ENCODE measurements at regions not wholly inside any gene's neighbourhood (a gene's known extent, or its start where the extent isn't known, plus 50 kb on each side); places are given as distances from the start of the nearest gene placed in this dataset.
"Not testable (repeated sequence)": the region's sequence is repeated elsewhere in the genome, so short reads cannot be mapped to it uniquely, and the experiment has no call there.

DNA sequence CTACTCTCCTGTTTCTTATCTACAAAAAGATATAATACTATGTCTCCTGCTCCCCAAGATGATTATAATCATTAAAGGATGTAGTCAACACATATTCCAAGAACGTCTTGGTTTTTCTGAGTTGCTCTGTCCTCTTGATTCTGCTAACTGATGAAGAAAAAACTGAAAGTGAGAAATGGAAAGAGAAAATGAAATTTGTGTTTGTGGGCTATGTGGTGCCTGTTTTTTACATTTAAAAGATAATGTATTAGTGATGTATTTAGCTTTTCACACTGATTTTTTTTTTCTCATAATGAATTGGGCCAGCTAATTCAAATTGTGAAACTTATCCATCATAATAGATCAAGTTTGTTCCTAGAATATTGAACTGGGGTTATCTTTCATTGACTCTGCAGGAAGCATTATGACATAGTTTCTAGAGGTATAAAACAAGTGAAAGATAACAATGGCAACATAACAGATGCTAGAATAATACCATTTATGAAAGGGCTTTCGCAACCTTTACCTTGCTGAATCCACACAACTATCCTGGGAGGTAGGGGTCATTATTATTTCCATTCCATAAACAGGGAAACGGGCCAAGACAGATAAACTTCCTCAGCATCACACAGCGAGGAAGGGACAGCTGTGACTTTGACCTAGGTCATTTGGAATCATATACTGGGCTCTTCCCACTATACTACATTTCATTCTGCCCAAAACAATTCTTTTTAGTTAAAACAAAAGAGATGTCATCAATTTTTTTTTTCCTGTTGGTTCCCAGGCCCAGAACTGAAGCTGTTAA is 336.7 kb downstream of the GJA1 start:
- no peak for FAIRE-seq

- FAIRE-seq = no peak
These were observed 340.6 kb downstream of the GJA1 start for GRCh38 chr6:121776054-121776453.

- FAIRE-seq = no peak
These were observed 345.2 kb downstream of the GJA1 start for GRCh38 chr6:121780325-121781321.

GRCh38 chr6:121791396-121792315 is 356.2 kb downstream of the GJA1 start:
- FAIRE-seq = no peak

GRCh38 chr6:121794630-121795029 is 359.2 kb downstream of the GJA1 start:
- no peak for FAIRE-seq

DNA sequence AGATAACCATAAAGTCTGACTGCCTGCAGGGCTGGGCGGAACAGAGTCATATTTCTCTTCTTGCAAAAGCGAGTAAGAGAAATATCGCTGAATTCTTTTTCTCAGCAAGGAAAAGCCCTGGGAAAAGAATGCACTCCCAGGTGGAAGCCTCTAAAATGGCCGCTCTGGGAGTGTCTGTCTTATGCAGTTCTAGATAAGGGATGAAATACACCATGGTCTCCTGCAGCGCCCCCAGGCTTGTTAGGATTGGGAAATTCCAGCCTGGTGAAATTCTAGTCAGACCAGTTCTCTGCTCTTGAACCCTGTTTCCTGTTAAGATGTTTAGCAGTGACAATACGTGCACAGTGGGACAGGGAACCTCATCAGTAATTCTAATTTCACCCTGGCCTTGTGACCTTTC is 362.2 kb downstream of the GJA1 start:
- not testable (repeated sequence) for FAIRE-seq

GRCh38 chr6:121798126-121798525 is 362.7 kb downstream of the GJA1 start:
- not testable (repeated sequence) for FAIRE-seq

- FAIRE-seq = no peak
These were observed 364.1 kb downstream of the GJA1 start for GRCh38 chr6:121799574-121799973.

GRCh38 chr6:121800047-121800446 is 364.6 kb downstream of the GJA1 start:
- no peak for FAIRE-seq

- FAIRE-seq = no peak
These were observed 370.7 kb downstream of the GJA1 start for GRCh38 chr6:121806116-121806515.

DNA sequence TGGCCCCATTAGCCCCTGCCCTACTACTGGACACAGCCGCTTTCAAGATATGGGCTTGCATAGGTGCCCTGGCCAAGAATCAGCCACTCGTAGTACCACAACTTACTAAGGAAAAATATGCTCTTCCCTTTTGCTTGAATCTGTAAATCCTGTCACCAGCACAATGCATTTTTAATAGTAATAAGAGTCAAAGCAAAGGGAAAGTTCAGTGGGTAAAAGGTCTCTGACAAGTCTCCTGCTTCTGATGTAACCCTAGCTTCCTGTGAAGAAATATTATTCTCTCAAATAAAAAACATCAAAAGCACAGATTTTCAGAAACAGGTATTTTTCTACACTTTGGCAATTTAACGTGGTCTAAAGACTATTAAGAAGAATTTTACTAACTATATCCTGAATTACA is 373.8 kb downstream of the GJA1 start:
- FAIRE-seq = no peak

DNA sequence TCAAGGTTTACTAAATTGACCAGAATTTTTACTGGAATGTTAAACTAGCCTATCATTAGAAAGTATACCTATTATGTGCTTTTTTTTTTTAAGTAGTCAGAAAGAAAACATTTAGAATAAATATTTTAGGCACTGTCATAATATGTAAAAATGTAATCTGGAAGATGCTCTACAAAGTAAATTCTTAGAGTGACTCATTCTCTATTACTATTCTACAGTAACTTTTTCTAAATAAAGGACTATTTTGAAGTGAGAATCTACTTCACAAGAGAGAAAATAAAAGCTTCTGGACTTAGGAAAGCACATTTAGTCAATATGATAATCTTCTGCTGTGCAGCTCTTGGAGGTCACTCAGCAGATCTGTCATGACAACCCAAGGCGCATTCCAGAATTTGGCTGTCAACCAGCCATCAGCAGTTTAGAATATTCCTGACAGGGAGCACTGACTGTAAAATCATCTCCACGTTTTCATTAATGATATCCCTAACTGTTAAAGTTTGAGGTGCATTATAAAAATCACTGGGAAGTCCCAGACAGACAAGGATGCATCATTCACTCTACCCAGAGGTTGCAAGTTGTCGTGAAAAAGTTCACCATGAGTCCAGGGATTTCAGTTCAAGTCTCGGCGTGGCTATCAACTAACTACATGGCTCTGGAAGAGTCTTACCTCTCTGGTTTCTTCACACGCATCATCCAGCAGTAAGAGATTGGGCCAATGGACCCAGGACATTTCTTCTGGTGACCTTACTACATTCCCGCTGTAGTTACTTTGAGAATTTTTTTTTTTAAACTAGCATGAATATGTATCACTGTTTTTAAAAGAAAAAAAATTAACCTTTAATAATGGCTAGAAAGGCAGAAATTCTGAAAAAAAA is 374.9 kb downstream of the GJA1 start:
- FAIRE-seq = no peak

DNA sequence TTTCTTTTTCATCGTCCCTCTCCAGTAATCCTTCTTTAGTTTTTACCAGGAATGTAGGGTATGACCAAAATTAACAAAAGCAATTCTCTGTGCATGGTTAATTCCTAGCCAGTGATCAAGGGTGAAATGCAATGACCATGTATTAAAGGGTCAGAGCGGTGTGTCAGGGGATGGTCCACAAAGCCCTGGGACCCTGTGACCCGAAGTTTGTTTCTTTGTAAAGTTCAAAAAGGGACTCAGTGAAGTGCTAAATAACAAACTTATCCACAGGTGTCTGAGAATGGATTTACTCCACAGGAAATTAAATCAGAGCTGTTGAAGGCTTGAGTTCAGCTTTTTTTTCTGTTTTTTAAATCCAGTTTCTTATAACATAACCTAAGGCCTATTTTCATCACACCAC is 375.7 kb downstream of the GJA1 start:
- FAIRE-seq = no peak

DNA sequence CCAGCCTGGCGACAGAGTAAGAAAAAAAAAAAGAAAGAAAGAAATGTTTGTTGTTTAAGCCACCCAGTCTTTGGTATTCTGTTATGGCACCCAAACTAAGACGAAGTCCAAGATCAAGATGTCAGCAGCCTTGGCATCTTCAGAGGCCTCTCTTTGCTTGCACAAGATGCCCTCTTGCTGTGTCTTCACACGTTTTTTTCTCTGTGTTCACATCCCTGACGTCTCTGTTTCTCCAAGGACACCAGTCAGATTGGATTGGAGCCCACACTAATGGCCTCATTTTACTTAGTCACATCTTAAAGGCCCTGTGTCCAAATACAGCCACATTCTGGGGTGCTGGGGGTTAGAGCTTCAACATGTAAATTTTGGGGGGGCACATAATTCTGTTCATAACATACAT is 380.9 kb downstream of the GJA1 start:
- no peak for FAIRE-seq

DNA sequence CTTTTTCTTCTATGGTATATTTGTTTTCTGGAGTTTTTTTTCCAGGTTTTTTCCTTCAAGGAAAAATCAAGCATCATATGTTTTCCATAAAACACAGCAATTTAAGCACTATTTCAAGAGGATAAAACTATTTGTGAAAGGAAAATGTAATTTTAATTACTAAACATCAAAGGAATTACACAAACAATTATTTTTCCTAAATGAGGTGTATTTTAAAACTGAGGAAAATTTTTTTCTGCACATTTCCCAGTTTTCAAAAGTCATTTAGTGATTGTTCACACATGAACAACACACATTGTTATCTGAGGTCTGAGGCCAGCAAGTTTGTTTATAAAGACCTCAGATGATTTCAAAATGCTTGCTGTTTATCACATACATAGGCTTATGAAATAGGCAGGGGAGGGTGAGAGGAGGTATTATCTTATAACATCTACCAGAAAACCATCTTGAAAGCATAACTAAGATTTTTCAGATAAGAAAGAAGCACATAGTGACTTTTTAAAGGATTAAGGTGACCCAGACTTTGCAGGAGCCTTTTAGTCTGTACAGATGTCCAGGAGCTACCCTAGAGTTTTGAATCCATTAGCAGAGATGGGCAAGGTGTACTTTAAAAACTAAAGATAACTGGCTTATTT is 381.6 kb downstream of the GJA1 start:
- FAIRE-seq = no peak

- no peak for FAIRE-seq
These were observed 388.0 kb downstream of the GJA1 start for GRCh38 chr6:121823437-121823851.

DNA sequence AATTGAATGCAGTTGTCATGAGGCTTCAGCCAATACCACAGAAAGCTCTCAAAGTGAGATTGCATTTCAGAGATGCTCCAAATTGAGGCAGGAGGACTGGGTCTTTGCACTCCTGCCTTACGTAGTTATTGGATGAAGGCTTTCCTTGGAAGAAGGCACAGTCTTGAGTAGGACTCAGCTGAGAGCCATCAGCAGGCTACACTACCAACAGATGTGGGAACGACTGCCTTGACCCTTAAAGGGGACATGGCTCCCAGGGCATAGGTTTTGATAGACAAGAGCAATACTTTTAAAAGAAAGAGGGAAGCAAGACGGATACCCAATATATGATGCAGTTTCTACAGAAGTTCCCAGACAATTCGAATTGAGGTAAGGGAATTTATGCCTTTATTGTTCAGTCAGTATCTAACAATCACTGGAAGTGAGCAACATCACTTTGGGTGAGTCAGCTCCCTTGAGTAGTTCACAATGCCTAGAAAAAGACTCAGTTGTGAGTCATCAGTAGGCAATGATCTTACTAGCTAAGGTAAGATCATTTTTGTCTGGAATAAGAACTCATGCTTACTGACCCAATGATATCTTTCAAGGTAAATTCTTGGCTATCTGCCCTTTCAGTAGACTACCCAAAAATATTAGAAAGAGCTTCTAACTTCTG is 390.8 kb downstream of the GJA1 start:
- no peak for FAIRE-seq

- FAIRE-seq = no peak
These were observed 392.9 kb downstream of the GJA1 start for GRCh38 chr6:121828146-121828886.

DNA sequence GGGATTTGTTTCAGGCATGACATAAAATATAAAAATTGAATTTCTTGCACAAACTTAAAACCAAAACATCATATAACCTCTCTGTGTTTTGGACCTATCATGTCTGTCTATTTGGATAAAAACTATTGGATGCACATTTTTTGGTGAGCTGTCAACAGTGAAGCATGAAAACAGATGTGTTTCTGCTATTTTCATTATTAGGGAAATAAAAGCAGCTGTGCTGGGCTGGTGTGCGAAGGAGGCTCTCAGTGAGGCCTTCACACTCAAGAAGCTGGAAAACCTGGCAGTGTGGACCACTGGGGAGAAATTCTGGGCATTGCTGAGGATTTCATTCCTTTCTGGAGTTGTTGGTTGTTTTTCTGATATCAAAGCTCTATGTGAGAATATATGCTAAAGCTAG is 395.3 kb downstream of the GJA1 start:
- no peak for FAIRE-seq

- FAIRE-seq = no peak
These were observed 400.2 kb downstream of the GJA1 start for GRCh38 chr6:121835662-121836061.

Data from colon (tissue), 2 donors.